ENCODE measurements at regions not wholly inside any gene's neighbourhood (a gene's known extent, or its start where the extent isn't known, plus 50 kb on each side); places are given as distances from the start of the nearest gene placed in this dataset.
"Not testable (repeated sequence)": the region's sequence is repeated elsewhere in the genome, so short reads cannot be mapped to it uniquely, and the experiment has no call there.

DNA sequence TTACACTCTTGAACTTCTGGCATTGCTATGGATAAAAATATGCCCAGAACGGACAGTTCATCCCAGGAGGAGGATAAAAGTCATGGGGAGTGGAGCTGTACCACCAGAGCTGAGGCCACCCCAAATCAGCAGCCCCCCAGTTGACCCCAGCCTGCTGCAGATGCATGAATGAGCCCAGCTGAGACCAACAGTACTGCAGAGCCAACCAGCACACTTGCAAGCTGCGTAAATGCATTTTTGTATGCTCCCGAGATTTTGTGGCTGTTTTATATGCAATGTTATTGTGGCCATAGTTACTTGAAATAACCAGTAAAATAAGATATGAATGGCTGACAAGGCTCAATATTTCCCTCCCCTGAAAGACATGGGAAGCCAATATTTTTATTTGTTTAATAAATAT lies 264.6 kb downstream of the DUSP10 start:
- DNase-seq = no peak

DNA sequence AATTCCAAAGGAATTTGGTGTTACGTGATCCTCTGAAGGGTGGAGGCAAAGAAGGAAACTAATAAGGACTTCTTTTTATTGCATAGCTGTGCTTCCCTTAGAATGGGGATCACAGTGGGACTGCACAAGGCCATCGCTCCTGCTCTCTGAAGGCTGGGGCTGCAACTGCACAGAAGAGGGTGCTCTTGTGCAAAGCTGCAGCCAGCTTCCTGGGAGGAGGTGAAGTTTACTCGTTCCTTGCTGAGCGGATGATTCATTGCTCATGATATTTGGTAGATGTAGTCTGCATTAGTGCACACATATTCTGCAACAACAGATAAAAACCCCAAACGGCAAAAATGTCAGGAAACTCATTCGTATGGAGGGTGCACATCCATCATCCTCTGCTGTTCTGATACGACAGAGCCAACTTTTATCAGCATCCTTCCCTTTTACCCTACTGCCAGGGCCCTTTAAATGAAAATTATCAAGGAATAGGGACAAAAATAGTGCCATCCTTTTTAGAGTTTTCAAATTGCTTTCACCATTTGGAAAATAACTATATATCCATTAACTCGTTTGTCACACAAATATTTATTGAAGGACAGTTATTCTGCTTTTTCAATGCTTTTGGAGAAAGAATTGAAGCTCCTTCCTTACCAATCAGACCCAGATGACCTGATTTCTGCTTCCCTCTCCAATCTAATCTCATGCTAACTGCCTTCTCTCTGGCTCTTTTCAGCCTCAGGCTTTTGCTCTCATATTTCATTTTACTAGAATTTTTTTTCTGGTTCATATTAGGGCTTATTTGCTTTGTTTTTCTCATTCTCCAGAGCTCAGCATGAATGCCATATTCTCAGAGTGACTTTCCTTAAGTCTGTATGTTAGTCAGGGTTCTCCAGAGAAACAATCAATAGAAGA lies 263.6 kb downstream of the DUSP10 start:
- peak; percentile 49 to 52 for DNase-seq

DNA sequence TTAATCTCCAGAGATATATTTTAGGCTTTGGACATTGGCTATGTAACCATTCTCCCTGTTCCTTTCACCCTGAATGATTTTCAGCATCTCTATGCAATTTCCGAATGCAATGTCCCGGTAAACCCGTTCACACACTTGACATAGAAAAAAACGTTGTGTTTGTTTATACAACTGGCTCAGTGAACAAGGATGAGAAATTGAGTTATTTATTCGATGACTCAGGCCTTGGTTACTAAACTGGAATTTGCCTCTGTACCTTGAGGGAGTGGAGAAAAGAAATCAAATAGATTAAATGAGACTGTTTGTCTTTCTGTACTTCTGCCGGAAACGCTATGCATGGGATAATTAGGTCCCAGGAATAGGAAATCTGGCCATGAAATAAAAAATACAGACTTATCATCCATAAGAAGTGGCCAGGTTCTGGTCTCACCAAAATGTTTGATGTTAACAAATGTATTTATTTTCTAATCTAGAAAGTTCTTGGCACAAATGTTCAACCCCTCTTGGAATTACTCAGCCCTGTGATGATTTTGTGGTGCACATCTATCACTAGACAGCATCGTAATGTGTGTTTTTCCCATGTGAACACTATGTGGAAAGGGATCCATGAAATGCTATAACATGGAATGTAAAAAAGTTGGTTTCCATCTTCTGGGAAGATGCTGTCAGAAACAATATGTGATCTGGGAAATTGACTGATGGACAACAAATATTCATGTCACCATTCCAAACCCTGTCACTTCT lies 253.9 kb downstream of the DUSP10 start:
- no peak for DNase-seq

DNA sequence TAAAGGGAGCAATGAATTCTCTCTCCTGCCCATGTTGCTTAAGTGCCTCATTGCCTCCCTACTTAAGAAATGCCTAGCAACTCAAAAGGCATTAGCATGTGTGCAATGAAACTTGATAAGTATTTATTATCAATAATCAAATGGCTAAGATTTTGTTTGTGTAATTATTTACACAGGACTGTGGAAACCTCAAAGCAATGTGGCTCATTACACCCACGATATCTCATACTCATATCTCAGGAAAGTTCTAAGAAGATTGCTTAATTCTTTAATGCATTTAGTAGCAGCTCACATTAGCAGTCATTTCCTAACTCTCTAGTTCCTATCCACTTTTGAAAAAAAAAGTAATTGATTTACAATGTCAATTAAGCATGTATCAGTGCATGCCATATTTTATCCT lies 253.3 kb downstream of the DUSP10 start:
- no peak for DNase-seq

DNA sequence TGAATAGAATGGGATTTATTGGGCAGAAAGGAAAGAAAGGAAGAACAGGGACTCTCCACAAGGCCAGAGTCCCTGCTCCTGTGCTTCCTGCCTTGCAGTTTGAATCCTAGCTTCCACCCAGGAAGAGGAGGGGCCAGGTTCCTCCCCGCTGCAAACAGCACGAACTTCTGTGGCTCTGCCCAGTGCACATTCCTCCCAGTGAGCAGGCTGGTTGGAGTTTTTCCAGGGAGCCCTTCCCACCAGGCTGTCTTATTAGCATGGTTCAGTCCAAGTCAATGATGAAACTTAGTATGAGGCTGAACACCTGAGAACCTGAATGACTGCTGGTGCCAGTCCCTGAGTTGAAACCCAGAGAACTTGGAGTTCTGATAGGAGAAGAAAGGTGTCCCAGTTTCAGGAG lies 247.2 kb downstream of the DUSP10 start:
- no peak for DNase-seq

DNA sequence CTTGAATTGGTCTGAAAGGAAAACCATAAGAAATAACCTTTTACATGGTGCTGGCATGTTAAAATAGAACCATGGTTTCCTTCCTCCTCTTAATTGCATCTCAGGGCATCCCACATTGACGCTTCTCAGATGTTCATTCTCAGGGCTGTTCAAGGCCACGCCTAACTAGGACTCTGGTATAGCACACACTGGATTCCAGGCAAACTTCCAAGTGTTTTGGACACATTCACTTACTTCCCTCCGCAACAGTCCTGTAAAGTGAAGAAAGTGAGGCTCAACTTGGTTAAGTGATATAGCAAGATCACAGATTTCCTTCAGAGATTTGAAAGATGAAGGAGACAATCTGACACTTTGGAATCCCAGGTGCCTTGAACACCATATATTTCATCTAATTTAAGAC lies 244.8 kb downstream of the DUSP10 start:
- no peak for DNase-seq

DNA sequence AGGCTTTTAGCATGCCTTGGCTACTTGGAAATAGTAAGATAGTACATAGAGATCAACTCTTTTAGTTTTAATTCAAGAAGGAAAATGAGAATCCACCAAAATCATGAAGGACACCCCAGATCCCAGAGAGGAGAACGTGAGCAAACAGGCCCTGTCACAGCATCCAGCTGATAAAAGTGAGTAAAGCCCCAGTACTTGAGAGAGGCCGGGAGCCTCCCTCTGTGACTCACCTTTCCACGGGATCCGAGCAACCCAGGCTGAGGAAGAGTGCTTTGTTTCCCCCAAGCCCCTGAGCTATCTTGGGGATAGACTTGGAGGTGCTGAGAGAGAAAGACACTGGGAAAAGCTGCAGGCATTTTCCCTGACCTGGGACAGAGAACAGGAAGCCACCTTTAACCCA lies 238.6 kb downstream of the DUSP10 start:
- no peak for DNase-seq

DNA sequence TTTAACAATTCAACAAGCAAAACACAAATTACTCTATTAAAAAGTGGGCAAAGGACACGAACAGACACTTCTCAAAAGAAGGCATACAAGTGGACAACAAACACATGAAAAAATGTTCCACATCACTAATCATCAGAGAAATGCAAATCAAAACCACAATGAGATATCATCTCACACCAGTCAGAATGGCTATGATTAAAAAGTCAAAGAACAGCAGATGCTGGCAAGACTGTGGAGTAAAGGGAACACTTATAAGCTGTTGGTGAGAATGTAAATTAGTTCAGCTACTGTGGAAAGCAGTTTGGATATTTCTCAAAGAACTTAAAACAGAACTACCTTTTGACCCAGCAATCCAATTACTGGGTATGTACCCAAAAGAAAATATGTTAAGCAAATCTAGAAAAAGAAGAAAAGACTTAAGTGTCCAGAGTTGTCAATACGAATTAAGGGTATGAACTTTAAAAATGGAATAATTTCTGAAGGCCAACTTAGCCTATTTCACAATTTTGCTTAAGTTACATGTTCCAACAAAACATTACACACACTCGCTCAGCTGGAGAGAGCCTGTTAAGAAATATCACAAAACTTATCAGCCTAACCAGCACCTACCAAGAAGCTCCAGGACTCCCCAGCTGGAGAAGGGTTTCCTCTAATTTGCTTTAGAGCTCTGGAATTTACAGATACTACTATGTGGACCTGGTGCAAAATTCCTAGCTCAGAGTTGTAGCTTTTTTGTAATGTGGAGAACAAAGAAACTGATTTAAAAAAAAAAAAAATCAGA lies 232.1 kb downstream of the DUSP10 start:
- DNase-seq = no peak

DNA sequence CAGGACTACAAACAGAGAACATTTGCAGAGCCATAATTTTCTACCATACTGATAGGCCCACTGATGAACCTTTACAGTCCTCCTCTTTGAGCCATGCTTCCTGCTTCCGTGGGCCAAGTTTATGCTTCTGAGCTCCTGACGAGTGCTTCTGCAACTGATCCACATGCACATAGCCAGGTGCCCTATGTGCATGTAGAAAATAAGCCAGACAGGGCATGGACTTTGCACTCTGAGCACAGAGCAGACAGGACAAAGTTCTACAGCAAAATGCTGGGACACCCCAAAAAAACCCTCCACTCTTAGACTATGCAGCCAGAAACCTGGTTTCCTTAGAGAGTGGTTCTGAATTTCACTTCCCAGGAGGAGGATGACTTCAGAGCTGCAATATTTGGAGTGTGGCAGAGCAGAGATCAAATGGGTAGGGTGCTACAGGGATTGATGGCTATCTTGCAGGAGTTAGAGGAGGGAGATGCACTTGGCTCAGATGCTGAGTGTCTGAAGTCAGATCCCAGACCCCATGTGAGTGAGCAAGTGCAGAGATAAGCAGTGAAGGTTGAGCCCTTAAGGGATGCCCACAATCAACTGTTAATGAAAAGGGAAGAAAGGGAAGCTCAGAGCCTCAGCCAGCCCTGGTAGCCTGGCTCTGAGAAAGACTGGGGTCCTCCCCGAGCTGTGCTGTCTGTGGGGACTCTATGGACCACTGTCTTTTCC lies 230.9 kb downstream of the DUSP10 start:
- no peak for DNase-seq

DNA sequence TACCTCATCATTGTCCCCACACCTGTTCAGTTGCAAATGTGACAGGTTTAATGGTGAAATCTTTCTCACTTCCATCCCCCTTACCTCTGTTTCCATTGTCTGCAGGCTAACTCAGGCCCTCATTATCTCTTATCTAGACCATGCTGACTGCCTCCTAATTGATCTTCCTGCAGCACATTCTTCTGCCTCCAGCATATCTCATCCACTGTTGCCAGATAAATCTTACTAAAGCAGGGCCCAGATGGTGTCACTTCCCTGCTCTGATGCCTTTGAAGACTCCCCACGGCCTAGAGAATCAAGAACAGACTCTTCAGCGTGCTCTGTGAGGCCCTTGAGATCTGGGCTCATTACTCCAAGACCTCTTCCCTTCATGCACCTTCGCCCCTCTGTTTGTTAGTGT lies 230.1 kb downstream of the DUSP10 start:
- no peak for DNase-seq

DNA sequence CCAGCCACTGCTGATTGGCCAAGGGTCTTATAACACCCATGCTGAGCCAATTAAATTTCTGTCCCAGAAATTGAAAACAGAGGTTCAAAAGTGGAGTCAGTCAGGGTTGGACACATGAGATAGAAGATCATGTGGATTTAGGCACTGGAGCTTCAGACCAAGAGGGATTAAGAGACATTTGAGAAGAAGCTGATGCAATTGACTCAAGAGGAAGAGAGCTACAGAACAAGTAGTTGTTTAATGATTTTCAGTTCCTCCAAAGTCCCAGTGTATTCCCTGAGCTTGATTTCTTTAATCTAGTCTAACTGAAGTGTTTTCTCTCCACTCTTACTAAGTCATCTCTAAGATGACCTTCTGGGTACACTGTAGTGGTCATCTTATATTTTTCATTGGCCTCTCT lies 227.1 kb downstream of the DUSP10 start:
- DNase-seq = no peak

DNA sequence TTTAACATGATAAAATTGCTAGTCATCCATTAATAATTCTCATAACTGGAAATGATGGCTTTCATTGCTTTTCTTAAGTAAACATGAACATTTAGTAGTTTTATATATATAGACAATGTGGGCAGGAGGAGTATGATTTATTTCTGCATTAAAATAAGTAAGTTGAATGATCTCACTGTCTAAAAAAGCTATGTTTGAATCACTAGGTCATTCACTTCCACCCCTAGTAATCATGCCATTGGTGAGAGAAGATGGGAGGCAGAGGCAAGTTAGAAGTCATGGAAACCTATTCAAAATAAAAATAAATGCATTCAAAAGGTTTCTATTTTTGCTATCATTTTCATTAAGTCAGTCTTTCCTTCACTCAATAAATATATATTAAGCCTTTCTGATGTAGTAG lies 226.4 kb downstream of the DUSP10 start:
- DNase-seq = no peak

DNA sequence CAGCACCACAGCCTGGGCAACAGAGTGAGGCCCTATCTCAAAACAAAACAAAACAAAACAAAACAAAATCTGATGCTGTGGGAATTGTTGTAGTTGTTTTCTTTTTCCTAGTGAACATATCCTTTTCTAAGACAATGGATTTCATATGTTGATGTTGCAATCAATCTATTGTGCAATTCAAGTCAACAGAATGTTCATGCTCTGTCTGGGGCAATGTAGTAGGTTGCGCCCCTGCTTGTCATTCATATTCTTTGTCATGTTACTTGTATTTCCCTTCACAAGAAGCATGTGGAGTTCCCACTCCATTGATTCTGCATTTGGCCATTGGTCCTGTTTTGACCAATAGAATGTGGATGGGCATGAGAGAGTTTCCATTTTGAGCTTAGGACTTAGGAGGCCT lies 223.9 kb downstream of the DUSP10 start:
- DNase-seq = no peak

DNA sequence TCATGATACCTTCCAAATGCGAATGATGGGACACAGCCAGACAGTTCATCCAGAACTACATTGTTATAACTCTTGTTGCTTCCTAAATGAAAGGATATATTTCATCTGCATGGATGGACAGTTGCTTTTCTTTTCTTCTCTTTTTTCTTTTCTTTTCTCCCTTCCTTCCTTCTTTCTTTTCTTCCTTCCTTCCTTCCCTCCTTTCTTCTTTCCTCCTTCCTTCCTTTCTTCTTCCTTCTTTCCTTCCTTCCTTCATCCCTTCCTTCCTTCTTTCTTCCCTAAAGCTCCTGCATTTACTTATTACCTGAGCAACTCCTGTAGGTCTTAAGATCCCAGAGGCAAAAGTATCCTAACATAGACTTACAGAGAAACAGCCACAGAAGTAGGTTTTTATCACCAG lies 221.6 kb downstream of the DUSP10 start:
- no peak for DNase-seq

DNA sequence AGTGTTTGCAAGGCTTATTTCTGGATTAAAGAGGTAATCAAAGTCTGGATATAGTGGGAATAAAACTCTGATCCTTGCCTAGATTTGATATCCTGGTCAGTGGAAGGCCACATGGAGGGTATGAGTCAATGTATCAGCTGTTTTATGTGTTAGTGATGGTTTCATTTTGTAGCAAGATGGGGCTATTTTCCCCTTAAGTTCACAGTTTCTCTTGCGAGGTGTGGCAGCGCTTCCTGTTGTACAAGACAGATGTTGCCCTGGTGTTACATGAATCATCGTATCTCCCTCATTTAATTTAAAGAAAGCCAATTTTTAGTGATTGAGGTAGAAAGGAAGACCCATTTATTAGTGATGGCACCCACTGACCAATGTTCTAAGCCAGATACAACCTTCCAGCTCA lies 220.2 kb downstream of the DUSP10 start:
- DNase-seq = peak in 1 of 2 donors; percentile 24

DNA sequence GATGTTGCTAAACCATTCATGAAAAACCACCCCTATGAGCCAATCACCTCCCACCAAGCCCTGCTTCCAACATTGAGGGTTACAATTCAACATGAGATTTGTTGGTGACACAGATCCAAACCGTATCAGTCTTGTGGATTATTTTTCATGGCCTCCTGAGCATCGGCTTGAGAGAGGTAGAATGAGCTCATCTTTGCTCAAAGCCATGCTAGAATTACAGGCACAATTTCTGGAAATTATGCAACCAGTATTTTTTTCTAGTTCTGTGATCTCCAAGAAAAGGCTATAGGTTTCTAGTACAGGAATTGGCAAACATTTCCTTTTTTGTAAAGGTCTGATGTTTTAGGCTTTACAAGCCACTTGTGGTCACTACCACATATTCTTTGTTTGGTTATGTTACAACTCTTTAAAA lies 219.4 kb downstream of the DUSP10 start:
- no peak for DNase-seq

DNA sequence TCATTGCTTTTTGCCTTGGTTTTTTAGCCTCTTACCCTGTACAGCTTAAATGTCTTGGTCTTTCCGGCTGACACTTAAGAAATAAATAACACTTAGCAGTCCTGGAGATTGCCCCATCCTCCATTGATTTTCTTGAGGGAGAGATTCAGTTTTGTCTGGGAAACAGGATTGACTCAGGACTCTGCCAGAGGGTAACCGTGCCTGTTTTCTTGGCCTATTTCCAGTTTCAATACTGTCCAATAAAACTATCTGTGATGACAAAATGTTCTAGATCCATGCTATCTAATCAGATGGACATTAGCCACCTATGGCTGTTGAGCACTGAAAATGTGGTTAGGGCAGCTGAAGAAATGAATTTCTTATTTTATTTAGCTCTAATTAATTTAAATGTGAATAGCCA lies 216.1 kb downstream of the DUSP10 start:
- no peak for DNase-seq

DNA sequence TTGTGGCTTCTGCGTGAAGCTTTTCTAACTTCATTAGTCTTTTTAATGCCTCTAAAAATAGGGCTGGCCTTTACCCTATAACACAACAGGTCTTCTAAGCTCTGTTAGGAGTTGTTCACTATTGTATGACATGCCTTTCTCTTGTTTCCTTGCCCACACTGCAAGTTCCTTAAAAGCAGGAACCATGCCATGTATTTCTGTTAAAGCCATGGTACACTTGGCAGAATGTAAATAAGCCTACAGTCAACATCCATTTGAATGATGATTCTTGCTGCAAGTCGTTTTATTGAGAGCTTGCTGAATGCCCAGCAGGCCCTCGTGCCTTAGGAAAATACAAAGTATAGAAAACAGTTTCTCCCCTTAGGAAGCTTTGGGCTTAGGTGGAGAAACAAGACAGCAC lies 214.6 kb downstream of the DUSP10 start:
- no peak for DNase-seq

DNA sequence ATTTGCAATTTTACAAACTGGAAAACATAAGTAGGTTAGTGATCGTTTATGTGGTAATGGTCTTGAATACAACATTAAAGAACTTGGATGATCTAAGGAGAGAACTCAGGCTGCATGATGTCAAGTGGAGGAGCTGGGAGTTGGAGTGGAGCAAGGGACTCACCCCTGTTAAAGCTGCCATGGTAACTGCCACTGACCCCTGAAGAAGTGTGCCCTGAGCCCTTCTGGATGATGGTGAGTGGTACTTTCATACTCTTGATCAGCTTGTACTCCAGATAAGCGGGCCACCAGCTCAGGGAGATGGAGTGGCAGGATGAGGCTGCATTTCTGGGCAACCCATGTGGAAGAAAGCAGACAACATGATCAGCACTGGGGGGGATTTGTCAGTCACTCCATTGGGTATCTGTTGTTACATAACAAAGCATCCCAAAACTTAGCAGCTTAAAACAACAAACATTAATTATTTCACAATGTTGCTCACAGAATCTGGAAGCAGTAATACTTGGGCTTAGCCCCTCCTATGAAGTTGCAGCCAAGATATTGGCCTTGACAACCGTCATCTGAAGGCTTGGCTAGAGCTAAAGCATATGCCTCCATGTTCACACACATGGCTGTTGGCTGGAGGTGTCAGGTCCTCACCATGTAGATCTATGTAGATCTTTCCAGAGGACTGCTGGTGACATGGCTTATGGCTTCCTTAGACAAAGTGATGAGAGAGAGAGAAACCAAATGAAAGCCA lies 213.8 kb downstream of the DUSP10 start:
- DNase-seq = no peak

DNA sequence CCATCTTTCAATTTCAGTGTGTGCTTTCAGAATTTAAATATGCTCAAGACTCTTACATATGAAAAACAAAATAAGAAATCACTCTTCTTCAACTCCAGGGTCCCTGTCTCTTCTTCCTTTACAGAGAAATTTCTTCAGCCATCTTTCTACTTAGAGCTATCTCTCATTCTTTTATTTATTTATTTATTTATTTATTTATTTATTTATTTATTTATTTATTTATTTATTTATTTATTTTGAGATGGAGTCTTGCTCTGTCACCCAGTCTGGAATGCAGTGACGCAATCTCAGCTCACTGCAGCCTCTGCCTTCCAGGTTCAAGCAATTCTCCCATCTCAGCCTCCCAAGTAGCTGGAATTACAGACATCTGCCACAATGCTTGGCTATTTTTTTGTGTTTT lies 211.7 kb downstream of the DUSP10 start:
- not testable (repeated sequence) for DNase-seq

DNA sequence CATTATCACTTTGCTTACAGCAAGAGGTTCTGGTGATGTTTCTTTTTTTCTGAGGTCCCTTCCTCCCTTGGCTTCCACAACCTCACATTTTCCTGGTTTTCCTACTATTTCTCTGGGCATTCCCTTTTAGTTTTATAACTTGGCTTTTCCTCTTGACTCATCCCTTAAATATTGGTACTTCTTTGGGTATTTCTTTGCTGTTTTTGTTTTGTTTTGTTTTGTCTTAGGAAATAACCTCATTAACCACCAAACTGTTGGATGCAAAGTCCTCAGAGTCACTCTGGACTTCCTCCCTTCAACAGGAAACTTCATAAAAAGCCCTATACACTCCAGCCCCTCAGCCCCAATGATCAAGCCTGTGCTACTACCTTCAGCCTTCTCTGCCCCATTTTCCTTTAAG lies 211.1 kb downstream of the DUSP10 start:
- no peak for DNase-seq

Data from CD4-positive, alpha-beta T cell treated with Interleukin-4 for 1 hour (primary cell).